Fibroblast of peridontal ligament (primary cell): ENCODE measurements at regions not wholly inside any gene's neighbourhood (a gene's known extent, or its start where the extent isn't known, plus 50 kb on each side); places are given as distances from the start of the nearest gene placed in this dataset.
A peak's percentile ranks its signal among the peaks of the same experiment; 100 is the strongest.

Experiments
- DNase-seq: peaks from one replicate; pipeline ENCODE4 v3.0.0-alpha.2; 2010; ENCODE audit errors: extremely low read depth

GRCh38 chr7:38002689-38003088 is 82.2 kb downstream of the EPDR1 start:
- DNase-seq: no peak

GRCh38 chr7:38006559-38006958 is 86.1 kb downstream of the EPDR1 start:
- DNase-seq: no peak

- DNase-seq: no peak
These were observed 86.7 kb downstream of the EPDR1 start for GRCh38 chr7:38007096-38007495.

- no peak for DNase-seq
These were observed 92.8 kb downstream of the EPDR1 start for GRCh38 chr7:38013246-38013645.

DNA sequence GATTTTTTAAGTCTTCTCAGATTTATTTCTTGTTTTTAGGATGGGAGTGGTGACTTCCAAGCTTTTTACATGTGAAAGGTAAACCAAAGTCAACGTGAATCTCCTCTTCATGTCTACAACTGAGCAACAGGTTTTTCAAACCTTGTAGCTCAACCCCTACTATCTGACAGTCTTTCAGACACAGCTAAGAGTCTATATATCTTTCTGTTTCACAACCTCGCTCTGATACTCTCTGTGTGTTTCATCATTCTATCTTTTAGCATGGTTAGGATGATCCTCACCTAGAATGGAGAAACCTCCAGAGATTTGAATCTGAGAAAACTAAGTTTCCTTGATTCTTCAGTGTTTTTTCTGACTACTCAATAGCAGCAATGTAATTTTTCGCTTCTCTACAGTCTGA is 96.1 kb downstream of the EPDR1 start:
- no peak for DNase-seq

DNA sequence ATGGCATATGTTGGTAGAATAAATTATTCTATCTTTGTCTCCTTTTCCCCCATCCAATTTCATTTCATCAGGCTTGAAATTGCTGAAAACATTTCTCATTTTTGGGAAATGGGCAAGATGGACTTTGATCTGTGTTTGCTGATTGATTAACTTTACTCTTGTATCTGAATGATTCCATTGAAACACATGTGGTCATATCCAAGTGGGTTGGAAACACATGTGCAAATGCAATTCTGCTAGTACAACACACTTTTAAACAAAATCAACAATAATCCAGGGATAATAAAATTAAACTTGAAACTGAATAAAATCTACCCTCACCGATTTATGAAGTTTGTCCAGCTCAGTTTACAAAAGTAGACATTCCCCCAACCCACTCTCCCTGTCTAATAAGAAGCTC is 96.9 kb downstream of the EPDR1 start:
- no peak for DNase-seq

DNA sequence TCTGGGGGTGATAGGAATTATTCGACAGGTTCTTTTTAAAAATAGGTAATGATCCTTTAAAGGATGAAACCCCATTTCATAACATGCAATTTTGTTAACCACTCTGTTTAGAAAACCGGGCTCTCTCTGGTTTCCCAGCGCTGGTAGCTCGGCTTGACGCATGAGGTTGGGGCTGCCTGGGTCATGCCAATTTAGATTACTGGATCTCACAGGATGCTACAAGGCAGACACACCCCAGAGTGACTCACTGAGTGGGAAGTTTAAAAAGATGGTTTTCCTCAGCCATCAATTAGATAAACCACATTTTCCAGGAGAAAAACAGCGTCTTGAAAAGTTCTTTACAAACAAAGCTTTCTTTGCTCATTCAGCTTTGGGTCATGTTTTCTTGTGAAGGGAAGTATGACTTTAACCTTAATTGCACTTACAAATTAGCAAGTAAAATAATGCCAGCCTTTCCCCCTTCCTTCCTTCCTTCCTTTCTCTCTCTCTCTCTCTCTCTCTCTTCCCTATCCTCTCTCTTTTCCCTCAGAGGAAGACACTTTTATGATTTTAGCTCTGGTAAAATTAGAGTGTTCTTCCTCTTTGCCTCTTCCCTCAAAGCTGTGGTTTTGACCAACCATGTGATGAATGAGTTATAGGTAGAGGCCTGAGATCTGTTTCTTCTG is 99.8 kb downstream of the EPDR1 start:
- DNase-seq: peak; percentile 94

DNA sequence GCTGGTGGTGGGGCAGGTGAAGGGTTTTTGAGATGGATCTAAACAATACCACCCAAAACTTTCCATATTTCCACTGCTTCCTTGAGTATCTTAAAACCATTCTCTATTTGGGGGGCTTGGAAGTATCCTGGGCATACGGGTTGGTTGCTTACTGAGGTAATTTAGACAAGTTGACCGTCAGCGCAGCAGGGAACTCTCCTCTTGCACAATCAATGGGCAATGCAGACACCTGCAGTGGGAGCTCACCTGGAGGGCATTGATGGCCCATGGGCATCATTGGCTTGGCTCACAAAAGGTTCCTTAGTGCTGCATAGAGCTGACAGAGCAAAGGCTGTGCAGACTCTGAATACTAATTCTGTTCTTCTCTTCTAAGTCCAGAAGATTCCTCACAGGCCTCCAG is 101.5 kb downstream of the EPDR1 start:
- no peak for DNase-seq

DNA sequence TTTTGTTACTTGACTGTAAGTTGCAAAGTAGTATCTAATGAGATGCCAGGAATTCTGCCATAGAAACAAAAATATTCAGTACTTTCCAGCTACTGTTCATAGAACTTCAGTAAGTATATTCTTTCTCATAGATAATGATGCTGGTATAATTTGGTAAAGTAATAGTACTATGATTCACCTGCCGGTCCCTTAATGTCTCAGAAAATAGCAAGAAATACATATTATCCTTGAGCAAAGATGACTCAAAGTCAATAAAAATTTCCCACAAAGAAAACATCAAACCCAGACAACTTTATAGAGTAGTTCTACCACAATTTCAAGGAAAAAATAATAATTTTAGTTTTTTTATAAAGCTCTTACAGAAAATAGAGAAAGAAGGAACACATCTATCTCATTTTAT is 105.4 kb downstream of the EPDR1 start:
- no peak for DNase-seq

GRCh38 chr7:38027884-38028455 is 107.5 kb downstream of the EPDR1 start:
- no peak for DNase-seq

DNA sequence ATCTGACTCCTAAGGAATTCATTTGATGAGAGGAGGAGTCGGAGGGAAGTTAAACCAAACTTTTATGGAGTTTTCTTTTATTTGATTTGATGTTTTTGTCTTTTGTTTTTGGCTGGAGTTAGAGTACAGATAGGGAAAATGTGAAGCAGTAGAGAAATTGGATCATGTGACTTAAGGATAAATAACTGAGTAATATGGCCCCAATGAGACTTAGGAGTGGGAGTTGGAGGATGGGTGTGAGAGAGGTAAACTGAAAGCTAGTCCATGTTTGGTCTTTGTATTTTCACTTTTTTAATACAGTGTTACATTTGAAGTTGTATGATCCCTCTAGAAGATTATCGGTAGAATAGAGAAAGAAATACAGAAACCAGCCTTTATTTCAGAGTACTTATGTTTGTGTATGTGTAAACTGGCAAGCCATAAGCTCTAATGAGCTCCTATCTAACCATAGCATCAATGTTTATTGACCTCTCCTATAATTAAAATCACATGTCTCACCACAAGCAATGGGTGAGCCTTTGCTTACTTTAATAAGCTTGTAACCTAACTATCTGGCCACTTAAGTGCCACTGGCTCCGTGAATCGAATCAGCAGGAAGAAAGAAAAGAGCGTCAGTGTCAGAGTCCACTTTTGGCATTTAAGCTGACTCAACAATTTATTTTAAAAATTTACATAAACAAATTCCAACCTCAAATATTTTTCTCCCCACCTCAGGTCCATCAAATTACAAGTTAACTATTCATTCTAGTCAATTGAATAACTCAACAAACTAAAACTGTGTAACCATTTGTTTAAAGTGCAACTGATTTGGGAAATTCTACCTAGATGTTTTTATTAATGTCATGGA is 113.8 kb downstream of the EPDR1 start:
- peak; percentile 74 for DNase-seq

GRCh38 chr7:38040831-38041230 is 120.4 kb downstream of the EPDR1 start:
- no peak for DNase-seq

GRCh38 chr7:38049679-38050078 is 128.4 kb upstream of the STARD3NL start:
- no peak for DNase-seq

DNA sequence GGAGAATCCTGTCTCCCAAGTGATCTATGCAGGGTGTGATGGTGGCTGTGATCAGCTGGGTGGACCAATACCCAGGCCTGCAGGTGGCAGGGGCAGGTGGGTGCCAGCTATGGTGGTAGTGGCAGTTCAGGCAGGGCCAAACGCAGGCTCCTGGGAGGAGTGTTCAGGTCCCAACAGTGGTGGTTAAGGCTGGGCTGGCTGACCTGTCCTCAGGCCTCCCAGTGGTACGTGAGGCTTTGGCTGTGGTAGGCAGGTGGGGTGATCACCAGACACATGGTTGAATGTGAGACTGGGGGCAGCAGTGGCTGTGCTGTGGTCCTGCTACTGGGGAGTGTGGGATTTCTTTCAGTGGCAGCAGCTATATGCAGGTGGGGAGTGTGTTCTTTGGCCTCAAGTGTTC is 126.7 kb upstream of the STARD3NL start:
- DNase-seq: no peak

- no peak for DNase-seq
These were observed 126.3 kb upstream of the STARD3NL start for GRCh38 chr7:38051786-38052185.

DNA sequence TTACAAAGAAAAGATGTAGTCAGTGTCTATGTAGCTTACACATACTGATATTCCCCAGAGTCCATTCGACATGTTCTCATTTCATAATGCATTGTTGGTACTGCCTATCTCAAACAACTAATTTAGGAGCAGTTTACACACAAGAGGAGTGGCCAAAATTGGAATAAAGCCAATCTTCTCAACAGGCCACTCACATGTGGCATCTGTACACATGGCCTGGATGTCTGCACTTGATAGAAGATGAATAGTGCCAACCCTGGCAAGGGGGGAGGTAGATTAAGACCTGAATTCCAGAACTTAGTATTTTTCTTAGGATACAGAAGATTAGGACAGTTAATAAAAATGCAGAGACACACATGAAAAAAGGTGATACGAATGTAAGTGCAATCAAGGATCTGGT is 125.3 kb upstream of the STARD3NL start:
- DNase-seq: peak; percentile 70

DNA sequence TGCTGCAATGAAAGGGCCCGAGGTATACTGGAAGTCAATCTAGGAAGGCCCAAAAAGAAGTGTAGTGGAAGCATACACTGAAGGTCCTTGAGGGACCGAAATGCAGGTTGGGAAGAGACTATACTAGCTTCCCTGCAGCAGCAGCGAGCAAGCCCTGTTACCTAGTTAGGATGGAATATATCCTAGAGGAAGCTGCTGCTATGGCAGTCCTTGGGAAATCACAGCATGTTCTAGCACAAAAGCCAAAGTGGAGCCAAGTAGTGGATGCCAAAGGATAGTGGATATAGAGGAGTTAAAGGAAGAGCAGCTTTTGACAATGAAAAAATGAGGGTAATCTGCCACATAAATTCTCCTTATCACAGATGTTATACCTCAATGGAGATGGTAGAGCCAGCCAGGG is 123.8 kb upstream of the STARD3NL start:
- no peak for DNase-seq

DNA sequence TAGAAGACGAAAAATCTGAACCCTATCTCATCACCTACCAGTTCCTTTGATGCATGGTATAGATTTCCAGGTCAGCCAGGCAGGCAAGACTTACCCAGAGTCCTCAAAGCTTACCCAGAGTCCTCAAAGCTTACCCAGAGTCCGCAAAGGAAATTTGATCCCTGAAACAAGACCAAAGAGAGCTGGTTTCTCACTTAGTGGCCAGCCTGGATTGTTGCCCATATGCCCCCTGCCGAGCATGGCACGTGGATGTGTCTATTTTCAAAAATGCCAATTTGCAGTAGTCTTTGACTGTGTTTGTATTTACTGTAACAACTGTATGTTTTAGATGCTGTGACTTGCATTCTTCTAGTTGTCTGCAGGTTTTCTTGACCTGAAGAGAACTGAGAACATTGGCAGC is 120.2 kb upstream of the STARD3NL start:
- no peak for DNase-seq

DNA sequence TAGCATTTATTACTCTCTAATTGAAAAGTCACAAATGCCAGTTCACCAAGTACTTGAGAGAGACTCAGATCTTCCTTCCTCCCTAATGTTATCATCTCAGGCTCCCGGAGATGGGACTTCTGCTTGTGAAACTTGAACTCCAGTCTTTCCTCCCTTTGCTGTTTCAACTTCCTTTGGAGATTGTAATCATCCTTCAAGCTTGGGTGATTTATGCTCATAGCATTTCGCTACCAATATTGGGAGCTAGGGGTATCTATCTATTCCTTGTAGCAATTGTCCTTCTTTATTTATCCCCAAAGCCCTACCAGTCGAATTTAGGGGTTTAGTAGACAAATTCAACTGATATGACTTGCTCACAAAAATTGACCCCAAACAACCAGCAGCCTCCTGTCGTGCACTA is 117.9 kb upstream of the STARD3NL start:
- DNase-seq: no peak

- no peak for DNase-seq
These were observed 117.4 kb upstream of the STARD3NL start for GRCh38 chr7:38060637-38061036.

DNA sequence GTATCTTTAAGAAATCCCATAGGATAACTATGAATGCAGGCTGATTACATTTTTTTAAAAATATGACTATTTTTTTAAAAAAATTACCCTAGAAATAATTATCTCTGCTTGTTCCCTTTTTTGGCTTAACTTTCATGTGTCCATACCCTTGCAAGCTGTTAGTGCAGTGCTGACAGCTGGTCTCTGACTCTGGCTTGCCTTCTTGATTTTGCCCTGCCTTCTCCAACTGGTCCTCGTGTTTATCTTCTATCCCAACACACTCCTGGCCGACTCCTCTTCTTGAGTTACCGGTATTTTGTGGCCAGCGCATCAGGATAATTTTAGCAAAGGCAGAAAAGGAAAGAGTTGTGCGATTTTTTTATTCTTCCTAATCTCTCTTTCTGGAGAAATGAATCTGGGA is 111.7 kb upstream of the STARD3NL start:
- no peak for DNase-seq

DNA sequence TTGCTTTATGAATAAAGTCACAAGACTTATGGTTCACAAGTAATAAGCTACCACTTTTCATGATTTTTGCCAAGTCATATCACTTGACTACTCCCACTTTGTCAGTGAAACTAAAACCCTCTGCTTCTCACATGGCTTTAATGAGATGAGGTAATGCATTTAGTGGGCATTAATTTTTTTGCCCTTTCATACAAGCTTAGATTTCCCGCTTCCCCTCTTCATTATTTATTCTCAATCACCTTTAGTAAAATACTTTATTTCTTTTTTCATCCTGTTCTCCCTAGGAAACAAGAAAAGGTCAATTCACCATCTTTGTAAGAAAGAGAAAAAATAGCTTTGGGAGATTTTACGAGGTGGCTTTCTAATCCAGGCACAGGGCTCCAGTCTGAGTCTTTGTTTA is 109.6 kb upstream of the STARD3NL start:
- peak; percentile 28 for DNase-seq

- no peak for DNase-seq
These were observed 109.0 kb upstream of the STARD3NL start for GRCh38 chr7:38069052-38069451.
